ENCODE measurements at regions not wholly inside any gene's neighbourhood (a gene's known extent, or its start where the extent isn't known, plus 50 kb on each side); places are given as distances from the start of the nearest gene placed in this dataset.

DNA sequence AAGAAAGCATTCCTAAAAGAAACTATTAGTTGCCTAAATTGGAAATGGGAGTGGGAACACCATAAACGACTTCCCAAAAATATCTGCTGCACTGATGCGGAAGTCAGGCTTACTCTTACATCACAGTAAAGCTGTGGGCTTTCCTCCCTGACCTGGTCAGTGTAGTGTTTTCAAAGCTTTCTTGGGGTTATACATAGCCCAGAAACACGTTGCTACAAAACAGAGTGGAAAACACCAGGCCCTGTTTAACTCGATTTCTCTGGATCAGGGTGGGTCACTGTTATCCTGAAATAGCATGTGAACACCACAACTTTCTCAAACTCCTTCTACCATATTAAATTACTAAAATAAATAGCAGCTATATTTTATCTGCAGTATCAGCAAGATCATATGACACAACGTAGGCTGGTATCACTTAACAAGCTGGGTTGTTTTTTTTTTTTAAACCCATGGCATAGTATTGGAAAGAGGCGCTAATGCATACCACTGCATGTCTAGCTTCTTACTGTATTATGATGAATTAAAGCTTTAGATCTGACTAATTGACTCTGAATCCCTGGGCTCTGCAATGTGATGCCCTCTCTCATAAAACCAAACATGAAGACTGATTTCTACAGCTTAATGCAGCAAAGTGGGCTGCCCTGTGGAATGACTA is 184.6 kb downstream of the TGFB2 start:
- H3K4me1 ChIP-seq (ENCODE audit: control insufficient read depth, insufficient read depth, low read length) = peaks cover 17% of the 10 kb centered on the region
- no peaks in the 10 kb centered on the region for H3K36me3 ChIP-seq (ENCODE audit: insufficient read depth, low read length)
- H3K4me2 ChIP-seq (ENCODE audit: low read length) = no peak overlapping the region
- no peak overlapping the region for H3K9ac ChIP-seq (ENCODE audit: low read depth, low read length)
- no peaks in the 10 kb centered on the region for H3K27me3 ChIP-seq (ENCODE audit: control insufficient read depth, insufficient read depth, low read length)
- no peak overlapping the region for H3K4me3 ChIP-seq (ENCODE audit: low read length)
- H3K9me3 ChIP-seq (replicated peaks; ENCODE audit: low read length) = no peaks in the 10 kb centered on the region

DNA sequence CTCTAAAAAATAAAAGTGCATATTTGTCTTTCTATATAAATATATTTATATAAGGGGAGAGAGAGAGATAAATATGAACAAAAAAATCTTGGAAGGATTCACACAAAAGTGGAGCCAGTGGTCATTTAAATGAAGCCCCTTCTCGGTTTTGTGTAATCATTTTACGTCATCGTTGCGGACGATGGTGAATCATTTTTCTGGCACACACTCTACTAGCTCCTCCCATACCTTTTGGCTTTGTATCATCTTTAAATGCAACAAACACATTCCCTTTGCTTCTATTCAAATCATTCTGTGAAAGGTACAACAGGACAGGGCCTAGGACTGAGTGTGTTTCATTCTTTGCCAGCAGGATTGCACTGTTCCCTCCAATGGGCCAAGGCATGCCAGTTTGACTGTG is 186.8 kb downstream of the TGFB2 start:
- Histone ChIP-seq H3K4me2 (ENCODE audit: low read length) (no peak overlapping the region), H3K9ac (ENCODE audit: low read depth, low read length) (no peak overlapping the region), H3K27me3 (ENCODE audit: control insufficient read depth, insufficient read depth, low read length) (no peaks in the 10 kb centered on the region), H3K36me3 (ENCODE audit: insufficient read depth, low read length) (no peaks in the 10 kb centered on the region), H3K4me1 (ENCODE audit: control insufficient read depth, insufficient read depth, low read length) (peaks cover 17% of the 10 kb centered on the region), H3K9me3 (replicated peaks; ENCODE audit: low read length) (no peaks in the 10 kb centered on the region), H3K4me3 (ENCODE audit: low read length) (no peak overlapping the region)

DNA sequence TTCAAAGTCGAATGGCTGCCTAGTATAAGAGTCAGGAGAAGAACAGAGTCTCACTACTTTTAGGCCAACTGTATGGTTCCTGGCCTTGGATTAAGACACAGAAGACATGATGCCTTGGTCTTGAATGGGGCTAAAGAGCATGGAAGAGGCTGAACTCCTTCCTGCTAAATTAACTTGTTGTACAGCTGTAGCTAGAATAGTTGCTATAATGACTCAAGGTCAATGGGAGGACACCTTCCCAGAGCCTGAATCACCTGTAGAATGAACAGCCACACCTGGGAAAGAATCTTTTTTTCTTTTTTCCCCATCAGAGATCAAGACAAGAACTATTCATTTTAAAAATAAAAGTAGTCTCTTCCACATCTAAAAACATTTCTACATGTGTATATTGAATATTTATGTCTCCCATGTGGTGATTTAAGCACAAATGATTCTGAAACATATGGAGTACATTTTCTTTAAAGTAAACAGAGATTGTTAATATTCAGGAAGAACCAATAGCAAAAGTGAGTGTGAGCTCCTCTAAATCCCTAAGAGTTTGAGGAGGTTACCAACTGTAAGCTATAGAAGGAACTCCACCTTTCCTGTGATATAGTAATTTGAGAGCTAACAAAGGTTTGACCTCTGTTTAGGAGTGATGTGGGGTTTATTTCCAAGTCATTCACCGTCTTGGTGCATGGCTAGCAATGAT is 191.3 kb downstream of the TGFB2 start:
- peaks cover 22% of the 10 kb centered on the region for H3K4me1 ChIP-seq (ENCODE audit: control insufficient read depth, insufficient read depth, low read length)
- no peaks in the 10 kb centered on the region for H3K36me3 ChIP-seq (ENCODE audit: insufficient read depth, low read length)
- H3K4me2 ChIP-seq (ENCODE audit: low read length) = no peak overlapping the region
- H3K9ac ChIP-seq (ENCODE audit: low read depth, low read length) = peak overlapping the region; percentile 63
- H3K4me3 ChIP-seq (ENCODE audit: low read length) = no peak overlapping the region
- H3K9me3 ChIP-seq (replicated peaks; ENCODE audit: low read length) = no peaks in the 10 kb centered on the region
- H3K27me3 ChIP-seq (ENCODE audit: control insufficient read depth, insufficient read depth, low read length) = no peaks in the 10 kb centered on the region

DNA sequence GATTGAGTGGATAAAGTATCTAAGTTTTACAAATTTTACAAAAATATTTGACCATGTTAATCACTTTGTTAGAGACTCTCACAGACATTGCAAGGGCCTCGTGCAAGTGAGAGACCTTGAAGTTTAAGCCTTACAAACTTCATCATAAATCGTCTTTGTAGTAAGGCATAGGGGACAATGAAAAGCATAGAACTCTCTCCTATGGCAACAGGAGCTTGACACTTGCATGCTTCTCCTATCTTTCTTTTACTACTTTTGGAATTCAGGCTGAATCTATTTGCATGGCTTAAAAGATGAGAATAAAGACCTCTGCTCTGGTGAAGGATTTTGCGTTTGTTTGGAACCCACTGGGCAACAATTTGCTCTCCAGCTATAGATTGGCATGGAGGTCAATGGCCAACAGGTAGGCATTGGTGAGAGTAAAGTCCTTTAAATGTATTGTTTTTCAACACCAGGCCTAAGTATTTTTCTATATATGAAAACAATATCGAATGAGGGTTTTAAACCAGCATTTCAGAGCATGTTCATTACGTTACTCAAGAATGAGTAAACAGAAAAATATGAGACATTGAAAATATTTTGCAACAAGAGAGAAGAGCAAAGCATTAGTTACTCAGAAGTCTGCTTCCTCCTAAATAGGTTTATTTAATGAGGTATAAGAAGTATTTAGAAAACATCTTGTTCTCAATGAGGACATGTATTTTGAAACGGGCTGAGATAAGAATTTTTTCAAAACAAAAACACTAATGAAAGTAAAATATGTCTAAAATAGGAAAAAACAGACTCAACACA is 192.2 kb downstream of the TGFB2 start:
- H3K4me2 ChIP-seq (ENCODE audit: low read length) = peak overlapping the region; percentile 41
- no peaks in the 10 kb centered on the region for H3K27me3 ChIP-seq (ENCODE audit: control insufficient read depth, insufficient read depth, low read length)
- H3K4me1 ChIP-seq (ENCODE audit: control insufficient read depth, insufficient read depth, low read length) = peaks cover 22% of the 10 kb centered on the region
- no peaks in the 10 kb centered on the region for H3K36me3 ChIP-seq (ENCODE audit: insufficient read depth, low read length)
- peak overlapping the region; percentile 70 for H3K9ac ChIP-seq (ENCODE audit: low read depth, low read length)
- H3K9me3 ChIP-seq (replicated peaks; ENCODE audit: low read length) = no peaks in the 10 kb centered on the region
- no peak overlapping the region for H3K4me3 ChIP-seq (ENCODE audit: low read length)

DNA sequence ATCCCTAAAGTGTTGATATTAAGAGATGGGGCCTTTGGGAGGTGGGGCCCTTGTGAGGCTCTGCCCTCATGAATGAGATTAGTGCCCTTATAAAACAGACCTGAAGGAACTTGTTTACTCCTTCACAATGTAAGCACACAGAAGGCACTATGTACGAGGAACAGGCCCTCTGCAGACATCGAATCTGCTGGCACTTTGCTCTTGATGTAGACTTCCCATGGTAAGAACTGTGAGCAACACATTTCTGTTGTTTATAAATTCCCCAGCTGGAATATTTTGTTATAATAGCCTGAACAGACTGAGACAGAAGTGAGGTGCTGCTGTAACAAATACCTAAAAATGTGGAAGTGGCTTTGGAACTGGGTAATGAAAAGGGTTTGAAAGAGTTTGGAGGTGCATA is 193.2 kb downstream of the TGFB2 start:
- H3K4me2 ChIP-seq (ENCODE audit: low read length) = peak overlapping the region; percentile 34
- H3K9me3 ChIP-seq (replicated peaks; ENCODE audit: low read length) = no peaks in the 10 kb centered on the region
- no peak overlapping the region for H3K4me3 ChIP-seq (ENCODE audit: low read length)
- H3K4me1 ChIP-seq (ENCODE audit: control insufficient read depth, insufficient read depth, low read length) = peaks cover 22% of the 10 kb centered on the region
- no peaks in the 10 kb centered on the region for H3K27me3 ChIP-seq (ENCODE audit: control insufficient read depth, insufficient read depth, low read length)
- H3K9ac ChIP-seq (ENCODE audit: low read depth, low read length) = peak overlapping the region; percentile 70
- no peaks in the 10 kb centered on the region for H3K36me3 ChIP-seq (ENCODE audit: insufficient read depth, low read length)

DNA sequence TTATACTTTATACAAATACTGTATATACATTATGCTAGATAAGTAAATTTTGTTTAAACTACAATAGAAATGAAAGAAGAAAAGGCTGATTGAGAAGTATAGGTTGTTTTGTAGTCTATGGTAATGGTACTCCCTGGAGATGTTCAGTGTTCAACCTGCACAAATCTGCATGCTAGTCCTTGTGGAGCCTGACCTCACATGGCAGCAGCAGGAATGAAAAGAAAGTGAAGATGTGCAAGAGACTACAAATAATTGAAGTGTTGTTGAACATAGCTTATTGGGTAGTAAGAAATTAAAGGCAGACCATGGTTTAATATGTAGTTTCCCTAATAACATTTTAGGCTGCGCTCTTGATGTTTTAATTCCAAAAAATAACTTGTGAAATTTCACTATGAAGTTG is 201.2 kb downstream of the TGFB2 start:
- H3K4me2 ChIP-seq (ENCODE audit: low read length) = no peak overlapping the region
- H3K9me3 ChIP-seq (replicated peaks; ENCODE audit: low read length) = no peaks in the 10 kb centered on the region
- H3K27me3 ChIP-seq (ENCODE audit: control insufficient read depth, insufficient read depth, low read length) = no peaks in the 10 kb centered on the region
- H3K4me1 ChIP-seq (ENCODE audit: control insufficient read depth, insufficient read depth, low read length) = no peaks in the 10 kb centered on the region
- H3K4me3 ChIP-seq (ENCODE audit: low read length) = no peak overlapping the region
- no peaks in the 10 kb centered on the region for H3K36me3 ChIP-seq (ENCODE audit: insufficient read depth, low read length)
- no peak overlapping the region for H3K9ac ChIP-seq (ENCODE audit: low read depth, low read length)

DNA sequence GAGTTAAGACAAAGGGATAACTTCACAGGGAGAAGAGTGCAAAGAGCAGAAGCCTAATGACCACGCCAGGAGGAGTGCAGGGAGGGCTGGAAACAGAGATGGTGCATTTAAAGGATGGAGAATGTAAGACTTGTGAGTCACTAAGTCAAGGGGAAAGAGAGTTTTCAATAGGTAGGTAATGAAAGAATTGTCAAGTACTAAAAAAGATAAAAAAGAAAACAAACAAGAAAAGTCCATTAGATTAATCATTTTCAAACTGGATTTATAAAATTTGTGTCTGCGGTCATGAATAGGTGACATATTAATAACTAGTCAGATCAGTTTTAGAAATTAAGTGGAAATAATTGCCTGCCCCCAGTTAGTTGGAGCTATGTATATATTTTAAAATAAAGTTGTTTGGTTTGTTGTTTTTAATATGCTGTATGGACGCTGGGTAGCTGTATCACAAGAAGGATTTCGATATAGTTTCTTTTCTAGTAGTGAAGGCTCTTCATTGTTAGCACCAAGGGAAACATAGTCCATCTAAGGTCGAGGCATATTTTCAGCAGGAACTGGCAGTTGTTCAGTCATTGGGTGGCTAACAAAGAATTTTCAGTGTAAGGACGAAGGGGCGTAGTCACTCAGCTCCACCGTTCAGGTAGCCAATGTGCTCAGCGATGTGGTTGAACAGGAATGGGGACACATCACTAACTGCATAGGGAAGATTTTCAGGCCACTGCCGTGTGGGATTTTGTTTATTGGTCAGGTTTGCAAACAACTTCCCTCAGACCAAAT is 203.0 kb downstream of the TGFB2 start:
- H3K4me1 ChIP-seq (ENCODE audit: control insufficient read depth, insufficient read depth, low read length) = no peaks in the 10 kb centered on the region
- no peaks in the 10 kb centered on the region for H3K9me3 ChIP-seq (replicated peaks; ENCODE audit: low read length)
- H3K9ac ChIP-seq (ENCODE audit: low read depth, low read length) = no peak overlapping the region
- no peaks in the 10 kb centered on the region for H3K27me3 ChIP-seq (ENCODE audit: control insufficient read depth, insufficient read depth, low read length)
- H3K4me3 ChIP-seq (ENCODE audit: low read length) = no peak overlapping the region
- H3K36me3 ChIP-seq (ENCODE audit: insufficient read depth, low read length) = no peaks in the 10 kb centered on the region
- H3K4me2 ChIP-seq (ENCODE audit: low read length) = no peak overlapping the region

DNA sequence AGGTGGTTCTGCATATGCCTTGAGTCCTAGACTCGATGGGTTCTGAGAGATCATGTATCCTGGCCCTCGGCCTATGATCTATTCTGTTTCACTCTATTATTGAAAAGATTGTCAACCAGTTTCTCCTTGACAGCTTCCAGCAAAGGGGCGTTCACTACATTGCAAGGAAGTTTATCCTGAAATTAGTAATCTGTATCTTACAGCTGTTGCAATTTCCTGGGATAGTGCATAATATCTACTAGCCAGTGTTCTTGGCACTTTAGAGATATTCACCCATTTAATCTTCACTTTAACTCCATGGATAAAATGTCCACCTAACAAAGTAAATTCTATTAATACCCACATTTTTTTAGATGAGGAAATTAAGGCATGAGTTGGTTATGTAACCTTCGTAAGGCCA is 203.6 kb downstream of the TGFB2 start:
- Histone ChIP-seq H3K9me3 (replicated peaks; ENCODE audit: low read length) (no peaks in the 10 kb centered on the region), H3K4me3 (ENCODE audit: low read length) (no peak overlapping the region), H3K27me3 (ENCODE audit: control insufficient read depth, insufficient read depth, low read length) (no peaks in the 10 kb centered on the region), H3K9ac (ENCODE audit: low read depth, low read length) (no peak overlapping the region), H3K4me1 (ENCODE audit: control insufficient read depth, insufficient read depth, low read length) (no peaks in the 10 kb centered on the region), H3K4me2 (ENCODE audit: low read length) (no peak overlapping the region), H3K36me3 (ENCODE audit: insufficient read depth, low read length) (no peaks in the 10 kb centered on the region)

DNA sequence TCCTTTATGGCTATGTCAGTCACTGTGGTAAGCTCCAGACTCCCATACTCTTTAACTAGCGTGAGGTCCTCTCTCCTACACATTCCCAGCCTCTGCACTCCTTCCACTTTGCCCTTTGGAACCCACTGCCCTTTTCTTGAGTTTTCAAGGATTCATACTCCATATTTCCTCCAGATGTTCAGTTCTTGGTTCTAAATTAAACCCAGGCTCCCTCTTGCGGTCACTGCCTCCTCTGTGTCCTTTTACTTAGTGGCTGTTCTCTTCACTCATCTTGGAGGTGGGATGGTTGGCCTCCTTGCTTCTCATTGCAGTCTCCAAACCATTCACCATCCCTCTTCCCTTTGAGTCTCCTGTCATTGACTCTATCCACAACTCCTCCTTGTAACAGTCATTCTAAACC is 208.1 kb downstream of the TGFB2 start:
- no peaks in the 10 kb centered on the region for H3K27me3 ChIP-seq (ENCODE audit: control insufficient read depth, insufficient read depth, low read length)
- H3K9me3 ChIP-seq (replicated peaks; ENCODE audit: low read length) = no peaks in the 10 kb centered on the region
- H3K4me3 ChIP-seq (ENCODE audit: low read length) = no peak overlapping the region
- peaks cover 2% of the 10 kb centered on the region for H3K4me1 ChIP-seq (ENCODE audit: control insufficient read depth, insufficient read depth, low read length)
- no peak overlapping the region for H3K9ac ChIP-seq (ENCODE audit: low read depth, low read length)
- no peak overlapping the region for H3K4me2 ChIP-seq (ENCODE audit: low read length)
- H3K36me3 ChIP-seq (ENCODE audit: insufficient read depth, low read length) = no peaks in the 10 kb centered on the region

DNA sequence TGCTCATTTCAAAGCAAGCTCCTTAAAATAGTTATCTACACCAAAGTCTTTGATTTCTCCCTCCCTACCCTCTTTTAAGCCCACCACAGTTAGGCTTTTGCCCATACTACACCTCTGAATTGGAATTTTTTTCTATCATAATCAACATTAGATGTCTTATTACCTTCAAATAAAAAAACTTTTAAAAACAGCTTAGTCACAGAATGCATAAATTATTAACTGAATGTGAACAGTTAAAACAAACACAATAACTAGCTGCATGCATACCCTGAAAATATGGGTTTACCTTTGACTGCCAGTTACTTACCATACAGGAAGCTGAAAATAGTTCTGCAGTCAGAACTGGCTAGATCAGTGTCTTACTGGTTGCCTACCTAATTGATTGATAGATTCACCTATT is 210.9 kb downstream of the TGFB2 start:
- Histone ChIP-seq H3K4me2 (ENCODE audit: low read length) (no peak overlapping the region), H3K27me3 (ENCODE audit: control insufficient read depth, insufficient read depth, low read length) (no peaks in the 10 kb centered on the region), H3K9ac (ENCODE audit: low read depth, low read length) (no peak overlapping the region), H3K9me3 (replicated peaks; ENCODE audit: low read length) (no peaks in the 10 kb centered on the region), H3K4me3 (ENCODE audit: low read length) (no peak overlapping the region), H3K4me1 (ENCODE audit: control insufficient read depth, insufficient read depth, low read length) (peaks cover 2% of the 10 kb centered on the region), H3K36me3 (ENCODE audit: insufficient read depth, low read length) (no peaks in the 10 kb centered on the region)

DNA sequence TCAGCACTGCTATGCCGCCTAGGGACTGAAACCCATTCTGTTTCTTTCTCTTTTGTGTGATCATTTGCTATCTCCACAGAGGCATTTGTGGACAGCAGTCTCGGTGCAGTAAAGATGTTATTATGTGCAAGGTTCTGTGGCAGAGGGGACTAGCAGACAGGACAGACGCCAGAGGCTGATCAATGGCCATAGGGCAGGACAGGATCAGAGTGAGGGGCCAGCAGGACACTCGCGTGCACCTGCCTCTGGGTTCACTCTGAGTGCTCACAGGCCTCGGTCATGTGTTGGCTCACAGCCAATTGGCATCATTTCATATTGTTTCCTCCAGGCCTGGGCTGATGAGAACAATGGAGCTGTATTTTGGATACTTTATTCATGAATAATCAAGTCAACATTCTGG is 212.6 kb downstream of the TGFB2 start:
- no peak overlapping the region for H3K4me2 ChIP-seq (ENCODE audit: low read length)
- H3K27me3 ChIP-seq (ENCODE audit: control insufficient read depth, insufficient read depth, low read length) = no peaks in the 10 kb centered on the region
- peaks cover 2% of the 10 kb centered on the region for H3K4me1 ChIP-seq (ENCODE audit: control insufficient read depth, insufficient read depth, low read length)
- no peaks in the 10 kb centered on the region for H3K9me3 ChIP-seq (replicated peaks; ENCODE audit: low read length)
- no peaks in the 10 kb centered on the region for H3K36me3 ChIP-seq (ENCODE audit: insufficient read depth, low read length)
- no peak overlapping the region for H3K4me3 ChIP-seq (ENCODE audit: low read length)
- no peak overlapping the region for H3K9ac ChIP-seq (ENCODE audit: low read depth, low read length)
